K562 (cell line): ENCODE measurements at regions not wholly inside any gene's neighbourhood (a gene's known extent, or its start where the extent isn't known, plus 50 kb on each side); places are given as distances from the start of the nearest gene placed in this dataset.

ENCODE experiments used
- ATAC-seq: fragments of 200-7000 bp; cut with Tn5 transposase; 3 replicates; pipeline ENCODE4 v1.9.1; 2020; ENCODE audit warnings: moderate library complexity
- BruUV-seq: library from RNA; stranded (reverse); fragments of 400-500 nt; replicated peaks from 2 replicates; lab custom pipeline; 2021; lab: Mats Ljungman, UMichigan
- CTCF ChIA-PET: fragments of 300-600 bp; formaldehyde crosslinking; extraction: SDS; loops from one replicate; lab custom pipeline; 2021; ENCODE audit warnings: low intra/inter-chr PET ratio; lab: Yijun Ruan, JAX
- POLR2A ChIA-PET: fragments of 300-600, 350-650 bp; sonication (Branson Sonifier 250); formaldehyde crosslinking; extraction: SDS; loops from one replicate; lab custom pipeline; 2021; ENCODE audit warnings: antibody characterized with exemption, inconsistent platforms; lab: Yijun Ruan, JAX
- DNase-seq, 4 experiments: peaks; one replicate each; pipeline versions ENCODE4 v3.0.0 to v3.0.0-alpha.2; 2011 to 2018; ENCODE audit warnings: low spot score in 3 of 4, mixed read lengths in 3 of 4; ENCODE audit errors: extremely low read depth in 1 of 4
- FAIRE-seq: peaks from 2 replicates; lab custom pipeline; 2011; peaks lifted over from hg19 to GRCh38; lab: Jason Lieb, UNC
- H2AFZ ChIP-seq: 2 replicates; pipeline ENCODE4 v1.6.0; 2011; ENCODE audit warnings: low read depth, low read length, control low read depth, inconsistent platforms
- H3K27ac ChIP-seq: fragments of 200-600 bp; 3 replicates; pipeline ENCODE4 v1.8.0; 2011; ENCODE audit warnings: low read depth, mild to moderate bottlenecking, control low read depth, inconsistent platforms, low read length, moderate library complexity, mixed read lengths; ENCODE audit errors: extremely low read depth
- H3K27me3 ChIP-seq, 2 experiments: fragments of 300-600 bp in 1 of 2; 2 replicates in 1 of 2; 3 replicates in 1 of 2; pipeline versions ENCODE4 v1.6.0 to v1.8.0; 2011; ENCODE audit warnings: inconsistent platforms in 2 of 2, low read length in 2 of 2, mild to moderate bottlenecking in 1 of 2, mixed read lengths in 1 of 2, moderate library complexity in 1 of 2; ENCODE audit not compliant: control insufficient read depth in 2 of 2, insufficient read depth in 2 of 2
- H3K36me3 ChIP-seq: fragments of 300-600 bp; 3 replicates; pipeline ENCODE4 v1.8.0; 2011; ENCODE audit warnings: mild to moderate bottlenecking, low read length, inconsistent platforms; ENCODE audit not compliant: control insufficient read depth, insufficient read depth
- H3K4me1 ChIP-seq, 2 experiments: fragments of 200-600 bp in 1 of 2; replicated peaks in 1 of 2; 2 replicates in 1 of 2; 3 replicates in 1 of 2; pipeline versions ENCODE4 v1.5.1 to v1.8.0; 2011; ENCODE audit warnings: inconsistent platforms in 2 of 2, low read length in 2 of 2, mild to moderate bottlenecking in 1 of 2, mixed read lengths in 1 of 2, moderate library complexity in 1 of 2; ENCODE audit not compliant: control insufficient read depth in 2 of 2, insufficient read depth in 2 of 2
- H3K4me2 ChIP-seq: 2 replicates; pipeline ENCODE4 v1.6.1; 2011; ENCODE audit warnings: low read length, control low read depth, inconsistent platforms, mixed read lengths; ENCODE audit not compliant: insufficient read depth
- H3K4me3 ChIP-seq: fragments of 200-600 bp; sonication (generic), shearing (Covaris generic); 2 replicates; pipeline ENCODE4 v1.5.1; 2016; ENCODE audit warnings: control low read depth, inconsistent platforms
- H3K79me2 ChIP-seq: fragments of 200-600 bp; 3 replicates; pipeline ENCODE4 v1.8.0; 2011; ENCODE audit warnings: low read length, inconsistent platforms; ENCODE audit not compliant: control insufficient read depth, insufficient read depth
- H3K9ac ChIP-seq, 2 experiments: 2 replicates each; pipeline versions ENCODE4 v1.6.0 to v1.6.1; 2011; ENCODE audit warnings: low read depth in 2 of 2, low read length in 2 of 2, control low read depth in 1 of 2, inconsistent platforms in 1 of 2, mild to moderate bottlenecking in 1 of 2, mixed read lengths in 1 of 2; ENCODE audit not compliant: insufficient read depth in 1 of 2
- H3K9me1 ChIP-seq: one replicate; pipeline ENCODE4 v1.6.0; 2011; ENCODE audit warnings: inconsistent platforms, mild to moderate bottlenecking, low read length, moderate library complexity; ENCODE audit not compliant: control insufficient read depth, insufficient read depth
- H3K9me3 ChIP-seq: replicated peaks from 2 replicates; pipeline ENCODE4 v1.5.1; 2011; ENCODE audit warnings: low read depth, low read length, inconsistent platforms; ENCODE audit not compliant: control insufficient read depth, insufficient read depth
- H4K20me1 ChIP-seq: replicated peaks from 2 replicates; pipeline ENCODE4 v1.6.1; 2011; ENCODE audit warnings: low read length, inconsistent platforms, mixed read lengths; ENCODE audit not compliant: control insufficient read depth, insufficient read depth
- CREBBP ChIP-seq: IDR thresholded peaks from one replicate; pipeline ENCODE4 v1.6.1; 2012; ENCODE audit warnings: low read depth, mild to moderate bottlenecking, control low read depth, inconsistent platforms, low read length
- DNMT1 ChIP-seq: fragments of 450-650 bp; IDR thresholded peaks from 2 replicates; pipeline ENCODE4 v1.6.1; 2016; ENCODE audit warnings: antibody characterized with exemption, mild to moderate bottlenecking
- IRF9 ChIP-seq: fragments of 450-650 bp; IDR thresholded peaks from 2 replicates; pipeline ENCODE4 v1.6.1; 2016; ENCODE audit warnings: missing biosample characterization, missing genetic modification characterization
- MCM2 ChIP-seq: fragments of 450-650 bp; IDR thresholded peaks from 2 replicates; pipeline ENCODE4 v1.6.1; 2017; ENCODE audit warnings: low read depth, mild to moderate bottlenecking
- MTA2 ChIP-seq: fragments of 450-650 bp; IDR thresholded peaks from 2 replicates; pipeline ENCODE4 v1.6.1; 2016; ENCODE audit warnings: low read depth
- NONO ChIP-seq, 2 experiments: fragments of 200-400 bp in 1 of 2; fragments of 450-650 bp in 1 of 2; formaldehyde crosslinking in 1 of 2; IDR thresholded peaks; 2 replicates each; pipeline ENCODE4 v1.6.1; 2017; ENCODE audit warnings: low read depth in 2 of 2, mild to moderate bottlenecking in 2 of 2, moderate library complexity in 2 of 2, low read length in 1 of 2
- POLR3A ChIP-seq: IDR thresholded peaks from 2 replicates; pipeline ENCODE4 v1.6.1; 2011; ENCODE audit warnings: borderline replicate concordance, mild to moderate bottlenecking, moderate library complexity; ENCODE audit not compliant: insufficient read length, insufficient read depth; ENCODE audit errors: extremely low read depth
- SAFB ChIP-seq: fragments of 200-400 bp; formaldehyde crosslinking; IDR thresholded peaks from 2 replicates; pipeline ENCODE4 v1.6.1; 2017; ENCODE audit warnings: low read depth, low read length, borderline replicate concordance
- ZBTB12 ChIP-seq: fragments of 250-450 bp; sonication (Bioruptor Pico); IDR thresholded peaks from 2 replicates; pipeline ENCODE4 v1.4.0; 2020
- ZC3H11A ChIP-seq: IDR thresholded peaks from 2 replicates; pipeline ENCODE4 v1.6.1; 2012; ENCODE audit warnings: low read depth, low read length, improper control_type of control experiment
- ZFP1 ChIP-seq: fragments of 450-650 bp; formaldehyde crosslinking; IDR thresholded peaks from 2 replicates; pipeline ENCODE4 v1.4.0; 2020; ENCODE audit warnings: mild to moderate bottlenecking, mixed read lengths
- ZNF780A ChIP-seq: fragments of 250-450 bp; sonication (Bioruptor Pico); IDR thresholded peaks from 2 replicates; pipeline ENCODE4 v1.5.0; 2021; ENCODE audit warnings: mild to moderate bottlenecking
- in situ Hi-C: fragments of 300-500 bp; cut with MboI; formaldehyde crosslinking; loops from 4 replicates; pipeline ENCODE4 v1.15.0; 2018; ENCODE audit warnings: inconsistent platforms, mixed read lengths
- intact Hi-C: fragments of 100-400 bp; cut with micrococcal nuclease; formaldehyde crosslinking; loops from 2 replicates; pipeline ENCODE4 v1.14.2; 2022

DNA sequence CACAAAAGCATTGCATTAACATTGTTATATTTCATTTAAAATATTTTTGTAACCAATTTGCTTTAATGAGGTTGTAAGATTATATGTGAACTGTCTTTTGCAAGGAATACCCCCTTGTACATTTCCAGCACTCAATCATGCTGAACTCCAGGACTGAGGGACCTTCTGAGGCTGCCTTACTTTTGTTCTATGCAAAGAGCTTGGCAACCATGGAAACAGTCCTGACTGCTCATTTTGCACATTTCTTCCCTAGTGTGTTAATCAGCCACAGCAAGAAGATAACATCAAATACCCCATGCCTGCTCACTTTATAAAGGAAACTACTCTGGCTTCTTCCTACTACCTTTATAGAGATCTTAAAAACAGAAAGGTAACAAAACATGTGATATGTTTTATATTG, 355.6 kb upstream of the IZUMO3 start:
- POLR2A ChIA-PET, result no interaction called here
- Histone ChIP-seq H4K20me1 (no peaks in the 10 kb centered on the region), H3K4me1 (no peaks in the 10 kb centered on the region), H2AFZ (no peak overlapping the region)
- in situ Hi-C loops, result no loop called here
- TF ChIP-seq CREBBP (no peak), MCM2 (no peak), NONO (IDR thresholded peaks at IDR 0.05; ENCODE audit: low read depth in 2 of 2, low read length in 1 of 2) (no peak), ZNF780A (no peak), ZC3H11A (no peak)
- TF ChIP-seq, all 486 proteins: peak for 0
- no peak overlapping the region for H3K27ac ChIP-seq
- no peak overlapping the region for H3K4me3 ChIP-seq
- CTCF ChIA-PET, result no interaction called here
- H3K9me1 ChIP-seq, result no peaks in the 10 kb centered on the region
- H3K4me2 ChIP-seq, result no peak overlapping the region
- H3K9me3 ChIP-seq, result no peaks in the 10 kb centered on the region
- no peaks in the 10 kb centered on the region for H3K79me2 ChIP-seq
- FAIRE-seq (no peak), DNase-seq (no peak), ATAC-seq (no peak)
- no peaks in the 10 kb centered on the region for H3K36me3 ChIP-seq
- BruUV-seq, result no TSS peak
- no peak overlapping the region for H3K9ac ChIP-seq
- intact Hi-C loops, result no loop called here
- H3K27me3 ChIP-seq, result no peaks in the 10 kb centered on the region

GRCh38 chr9:24900179-24900578, 354.5 kb upstream of the IZUMO3 start:
- H3K27me3 ChIP-seq, result no peaks in the 10 kb centered on the region
- no peak overlapping the region for H3K9ac ChIP-seq
- no peak for DNase-seq
- no peaks in the 10 kb centered on the region for H3K4me1 ChIP-seq
- no peak overlapping the region for H2AFZ ChIP-seq
- no peak for ATAC-seq
- intact Hi-C loops (no loop called here), in situ Hi-C loops (no loop called here)
- no peaks in the 10 kb centered on the region for H3K9me1 ChIP-seq
- no peak overlapping the region for H3K27ac ChIP-seq
- ChIA-PET POLR2A (no interaction called here), CTCF (no interaction called here)
- no peaks in the 10 kb centered on the region for H3K79me2 ChIP-seq
- H3K4me3 ChIP-seq, result no peak overlapping the region
- no TSS peak for BruUV-seq
- H4K20me1 ChIP-seq, result no peaks in the 10 kb centered on the region
- H3K9me3 ChIP-seq, result no peaks in the 10 kb centered on the region
- FAIRE-seq, result no peak
- TF ChIP-seq POLR3A (no peak), DNMT1 (no peak), ZBTB12 (CRISPR knock-in tag) (no peak), ZFP1 (CRISPR knock-in tag) (no peak), SAFB (no peak), MTA2 (no peak), IRF9 (tag) (no peak)
- H3K36me3 ChIP-seq, result no peaks in the 10 kb centered on the region
- no peak overlapping the region for H3K4me2 ChIP-seq
